Hippocampal formation (tissue), 2 donors: ENCODE measurements at regions not wholly inside any gene's neighbourhood (a gene's known extent, or its start where the extent isn't known, plus 50 kb on each side); places are given as distances from the start of the nearest gene placed in this dataset.

Experiments used
- DNase-seq, 2 donors: peaks; one replicate each; lab custom pipeline; 2025; lab: John Stamatoyannopoulos, UW

DNA sequence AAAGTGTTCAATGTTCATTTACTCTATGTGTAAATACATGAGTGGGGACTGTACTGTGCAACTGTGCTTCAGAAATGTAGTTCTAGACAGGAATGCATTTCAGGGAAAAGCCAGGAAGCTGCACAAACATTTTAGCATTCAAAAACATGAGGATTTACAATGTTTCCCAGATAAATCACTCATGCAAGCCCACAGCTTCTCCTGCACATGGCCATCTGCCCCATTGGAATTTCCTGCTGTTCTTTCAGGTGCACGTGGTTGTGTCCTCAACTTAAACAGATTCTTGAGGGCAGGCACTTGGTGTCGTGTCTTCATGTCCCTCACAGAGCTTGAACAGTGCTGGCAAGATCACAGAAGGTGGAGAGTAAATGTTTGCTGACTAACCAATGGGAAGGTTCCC is 101.5 kb downstream of the UNC5CL start:
- peak in 1 of 2 donors; percentile 2 for DNase-seq

GRCh38 chr6:40936818-40937251 is 102.2 kb downstream of the UNC5CL start:
- DNase-seq: no peak

DNA sequence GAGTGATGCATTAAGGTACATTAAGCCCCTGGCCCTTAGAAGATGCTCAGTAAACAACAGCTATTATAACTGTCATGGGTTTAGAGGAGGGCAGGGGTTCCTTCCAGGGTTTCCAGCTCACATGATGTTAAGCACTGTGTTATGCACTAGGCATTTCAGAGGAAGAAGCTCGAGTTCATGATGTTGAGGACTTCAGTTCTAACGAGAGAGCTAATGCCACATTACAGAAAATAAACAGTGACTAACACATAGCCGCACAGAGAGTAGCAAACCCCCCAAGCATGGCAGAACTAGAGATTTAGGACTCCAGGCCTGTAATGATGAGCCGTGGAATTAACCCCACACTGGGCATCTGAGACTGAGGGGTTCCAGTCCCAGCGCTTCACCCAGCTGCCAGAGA is 105.2 kb downstream of the UNC5CL start:
- DNase-seq: no peak

GRCh38 chr6:40932953-40933352 is 106.1 kb downstream of the UNC5CL start:
- DNase-seq: no peak

- DNase-seq: no peak
These were observed 106.7 kb downstream of the UNC5CL start for GRCh38 chr6:40932366-40932765.

- no peak for DNase-seq
These were observed 107.1 kb downstream of the UNC5CL start for GRCh38 chr6:40931931-40932330.

GRCh38 chr6:40930555-40930954 is 108.5 kb downstream of the UNC5CL start:
- DNase-seq: no peak

- no peak for DNase-seq
These were observed 109.0 kb downstream of the UNC5CL start for GRCh38 chr6:40930045-40930444.

DNA sequence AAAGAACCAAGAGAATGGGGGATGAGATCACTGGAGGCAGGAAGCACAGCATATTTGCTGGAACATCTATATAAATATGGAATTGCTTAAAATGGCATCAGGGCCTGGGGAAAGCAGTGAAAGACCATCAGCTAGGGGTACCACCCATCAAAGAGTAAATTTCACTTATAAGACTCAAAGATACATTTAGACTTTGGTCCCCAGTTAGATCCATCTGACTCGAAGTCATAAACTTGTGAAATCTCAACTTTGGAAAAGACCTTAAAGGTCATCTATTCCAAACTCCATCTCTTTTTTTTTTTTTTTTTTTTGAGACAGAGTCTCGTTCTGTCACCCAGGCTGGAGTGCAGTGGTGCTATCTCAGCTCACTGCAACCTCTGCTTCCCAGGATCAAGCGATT is 109.8 kb downstream of the UNC5CL start:
- DNase-seq: no peak

GRCh38 chr6:40928763-40929162 is 110.3 kb downstream of the UNC5CL start:
- no peak for DNase-seq

DNA sequence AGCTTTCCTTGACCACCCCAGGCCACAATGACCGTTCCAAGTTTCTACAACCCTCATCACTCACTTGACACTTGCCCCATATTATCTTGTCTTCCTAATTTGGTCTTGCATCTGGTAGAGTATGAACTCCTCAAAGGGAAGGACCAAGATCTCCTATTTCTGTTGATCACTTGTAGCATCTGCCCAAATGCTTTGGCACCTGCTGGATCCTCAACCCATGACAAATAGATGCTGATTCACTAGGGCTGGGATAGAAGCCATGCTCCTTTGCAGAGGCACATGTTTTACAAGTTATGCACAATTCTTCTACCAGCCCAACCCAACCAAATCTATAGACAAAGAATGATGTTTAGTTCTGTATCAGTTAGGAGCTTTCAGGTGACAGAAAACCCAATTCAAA is 110.7 kb downstream of the UNC5CL start:
- no peak for DNase-seq

DNA sequence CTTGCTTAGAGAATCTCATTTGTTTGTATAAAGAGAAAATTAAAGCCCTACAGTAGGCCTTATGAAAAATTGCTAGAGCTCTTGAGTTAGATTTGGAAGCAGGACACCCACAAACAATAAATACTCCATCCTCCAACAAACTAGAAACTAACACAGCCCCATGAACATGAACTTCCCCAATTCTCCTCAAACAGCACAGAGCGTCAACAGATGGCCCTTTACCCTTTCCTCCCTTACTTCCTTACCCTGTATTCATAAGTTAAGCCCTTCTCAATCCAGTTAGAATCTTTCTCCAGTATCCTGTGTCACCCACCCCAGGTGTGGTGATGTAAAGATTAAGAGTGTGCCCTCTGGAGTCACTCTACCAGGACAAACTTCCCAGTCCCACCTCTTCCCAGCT is 113.7 kb downstream of the UNC5CL start:
- no peak for DNase-seq

DNA sequence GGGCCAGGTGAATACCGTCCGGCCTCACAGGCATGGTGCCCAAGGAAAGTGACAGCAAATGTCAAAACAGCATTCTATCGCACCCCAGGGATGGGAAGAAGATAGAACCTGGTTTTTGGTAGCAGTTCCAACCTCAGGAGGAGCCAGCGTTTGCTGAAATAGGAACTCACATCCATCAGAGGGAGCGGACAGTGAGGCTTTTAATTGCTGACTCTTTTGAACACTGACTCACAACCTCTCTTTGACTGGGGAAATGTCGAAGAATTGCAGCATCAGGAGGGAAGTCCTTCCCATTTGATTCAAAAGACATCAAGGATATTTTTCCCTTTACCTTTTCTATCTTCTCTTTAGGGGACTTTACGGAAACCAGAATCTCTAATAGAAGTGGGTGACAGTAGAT is 114.2 kb downstream of the UNC5CL start:
- no peak for DNase-seq

GRCh38 chr6:40923880-40924279 is 115.1 kb downstream of the UNC5CL start:
- no peak for DNase-seq

- no peak for DNase-seq
These were observed 115.7 kb downstream of the UNC5CL start for GRCh38 chr6:40923326-40923725.

DNA sequence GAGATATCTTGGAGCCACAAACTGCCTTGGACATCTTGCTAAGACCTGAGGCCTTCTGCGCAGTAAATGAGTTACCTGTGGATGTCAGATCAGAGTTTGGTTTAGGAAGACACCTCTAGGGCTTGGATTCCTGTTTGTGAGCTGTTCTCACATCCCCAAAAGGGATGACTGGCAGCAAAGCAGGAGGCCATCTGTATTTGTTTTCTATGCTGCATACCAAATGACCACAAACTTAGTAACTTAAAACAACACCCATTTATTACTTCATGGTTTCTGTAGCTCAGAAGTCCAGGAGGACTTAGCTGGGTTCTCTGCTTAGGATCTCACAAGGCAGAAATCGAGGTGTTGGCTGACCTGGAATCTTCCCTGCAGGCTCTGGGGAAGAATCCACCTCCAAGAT is 116.7 kb downstream of the UNC5CL start:
- no peak for DNase-seq

DNA sequence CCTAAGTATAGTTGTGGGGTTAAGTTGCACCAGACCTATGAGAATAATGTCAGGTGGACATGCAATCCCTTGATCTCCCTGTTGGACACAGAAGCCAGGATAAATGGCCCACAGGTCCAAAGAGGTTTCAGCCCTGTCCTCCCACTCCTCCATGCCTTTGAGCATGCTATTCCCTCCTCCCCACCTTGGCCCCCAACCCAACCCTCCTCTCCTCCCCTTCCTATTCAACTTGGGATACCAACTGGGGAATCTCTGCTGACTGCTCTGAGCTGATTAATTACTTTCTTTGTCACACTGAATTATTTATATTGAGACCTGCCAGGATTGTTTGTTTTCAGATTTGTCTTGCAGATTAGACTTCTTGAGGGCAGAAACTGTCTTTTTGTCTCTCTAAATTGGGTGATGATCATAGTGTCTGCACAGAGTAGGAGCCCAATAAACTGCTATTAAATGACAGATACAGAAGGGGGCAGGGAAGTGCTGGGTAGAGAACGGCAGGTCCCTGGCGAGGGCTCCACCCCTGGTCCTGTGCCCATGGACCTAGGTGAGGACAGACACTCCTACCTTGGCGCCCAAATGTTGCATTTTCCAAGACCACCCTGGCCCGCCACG is 120.9 kb downstream of the UNC5CL start:
- DNase-seq: no peak

DNA sequence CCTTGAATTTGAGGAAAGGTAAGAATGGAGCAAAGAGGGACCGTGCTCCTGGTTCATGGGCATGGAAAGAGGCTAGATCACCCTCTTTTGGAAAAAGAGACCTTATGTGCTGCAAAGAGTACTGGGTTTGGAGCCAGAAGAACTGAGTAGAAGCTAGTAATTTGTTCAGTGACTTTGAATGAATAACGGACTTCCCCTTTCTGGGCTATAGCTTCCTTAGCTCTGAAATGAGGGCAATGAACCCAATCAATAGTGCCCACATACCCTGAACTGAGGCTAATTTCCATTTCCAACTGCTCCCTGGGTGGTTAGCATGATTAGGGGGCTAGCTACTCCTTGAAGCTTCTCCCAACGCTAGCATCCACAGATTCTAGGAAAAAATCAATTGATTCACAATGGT is 121.4 kb downstream of the UNC5CL start:
- no peak for DNase-seq

- DNase-seq: no peak
These were observed 122.2 kb downstream of the UNC5CL start for GRCh38 chr6:40916845-40917244.

- DNase-seq: no peak
These were observed 123.9 kb downstream of the UNC5CL start for GRCh38 chr6:40915165-40915564.

DNA sequence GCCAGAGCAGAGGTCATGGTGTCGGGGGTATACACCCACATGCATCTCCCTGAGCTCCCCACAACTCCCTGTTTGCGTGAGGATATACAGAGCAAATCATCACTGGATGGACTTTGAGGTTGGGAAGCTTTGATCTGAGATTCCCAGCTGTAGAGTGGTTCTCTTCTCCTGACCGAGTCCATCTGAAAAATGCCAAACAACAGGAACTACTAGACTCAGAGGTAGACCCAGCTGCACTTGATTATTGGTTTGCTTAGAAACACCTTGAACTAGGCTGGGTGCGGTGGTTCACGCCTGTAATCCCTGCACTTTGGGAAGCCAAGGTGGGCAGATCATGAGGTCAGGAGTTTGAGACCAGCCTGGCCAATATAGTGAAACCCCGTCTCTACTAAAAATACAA is 125.0 kb downstream of the UNC5CL start:
- no peak for DNase-seq

GRCh38 chr6:40912158-40912946 is 126.7 kb downstream of the UNC5CL start:
- no peak for DNase-seq

DNA sequence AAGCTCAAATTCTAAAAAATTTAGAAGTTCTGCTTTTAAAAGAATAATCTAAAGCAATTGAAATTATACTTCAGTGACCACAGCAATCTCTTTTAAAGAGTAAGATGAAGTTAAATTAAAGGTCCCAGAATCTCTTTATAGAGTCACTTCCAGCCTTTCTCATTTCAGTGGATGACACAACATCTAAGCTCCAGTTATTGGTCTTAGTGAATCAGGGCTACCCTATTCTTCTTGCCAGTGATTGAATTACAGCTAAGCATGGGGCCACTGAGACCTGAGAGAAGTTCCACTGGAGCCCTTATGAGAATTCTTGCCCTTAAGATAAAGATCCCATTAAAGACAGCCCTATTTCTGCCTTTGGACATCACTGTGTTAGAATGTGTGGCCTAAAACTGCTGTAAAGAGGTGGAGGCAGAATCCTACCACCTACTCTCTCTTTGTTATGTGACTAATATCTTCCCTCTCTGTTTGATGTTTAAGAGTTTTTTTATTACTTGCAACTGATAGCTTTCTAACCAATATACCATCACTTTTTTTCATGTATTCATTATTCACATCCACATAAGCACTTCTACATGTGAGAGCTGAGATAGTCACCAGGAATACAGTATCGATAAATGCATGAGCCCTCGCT is 128.6 kb downstream of the UNC5CL start:
- DNase-seq: no peak
